GM19452 (cell line): ENCODE measurements at regions not wholly inside any gene's neighbourhood (a gene's known extent, or its start where the extent isn't known, plus 50 kb on each side); places are given as distances from the start of the nearest gene placed in this dataset.

ENCODE experiments used
- ATAC-seq: cut with Tn5 transposase; IDR thresholded peaks from one replicate; pipeline ENCODE4 v1.9.1; 2021; ENCODE audit not compliant: unreplicated experiment

DNA sequence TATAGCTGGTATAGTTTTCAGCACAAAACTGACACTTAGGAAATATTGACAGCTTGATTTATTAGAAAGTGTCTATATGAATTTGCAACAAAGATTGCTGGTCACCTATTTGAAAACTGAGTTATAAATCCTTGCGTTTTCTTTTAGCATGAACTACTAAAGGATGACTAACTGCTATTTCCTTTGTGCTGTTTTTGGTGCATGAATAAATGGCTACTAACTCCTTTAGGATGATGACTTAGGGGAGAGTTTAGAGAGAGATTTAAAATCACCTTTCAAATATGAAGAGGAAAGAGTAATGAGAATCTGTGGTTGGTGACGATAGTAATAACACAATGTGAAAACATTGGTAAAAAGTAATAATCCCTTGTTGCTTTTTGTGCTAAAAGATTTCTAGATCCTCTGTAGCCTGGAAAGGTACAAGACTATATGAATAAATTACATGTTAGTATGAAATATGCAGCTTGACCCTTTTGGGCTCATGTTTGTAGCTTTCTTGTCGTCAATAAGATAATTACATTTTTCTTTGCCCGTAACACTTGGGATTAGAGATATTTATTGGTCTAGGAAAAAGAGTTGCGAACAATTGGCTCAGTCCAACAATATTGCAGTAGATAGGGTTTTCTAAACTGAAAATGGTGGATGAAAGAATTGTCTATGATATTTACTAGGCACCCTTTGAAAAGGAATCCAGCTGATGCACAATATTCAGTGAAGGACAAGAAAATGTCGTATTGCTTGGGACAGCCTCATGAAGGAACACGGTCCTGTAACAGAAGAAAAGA, 453.0 kb downstream of the ADAMTS20 start:
- no peak for ATAC-seq

DNA sequence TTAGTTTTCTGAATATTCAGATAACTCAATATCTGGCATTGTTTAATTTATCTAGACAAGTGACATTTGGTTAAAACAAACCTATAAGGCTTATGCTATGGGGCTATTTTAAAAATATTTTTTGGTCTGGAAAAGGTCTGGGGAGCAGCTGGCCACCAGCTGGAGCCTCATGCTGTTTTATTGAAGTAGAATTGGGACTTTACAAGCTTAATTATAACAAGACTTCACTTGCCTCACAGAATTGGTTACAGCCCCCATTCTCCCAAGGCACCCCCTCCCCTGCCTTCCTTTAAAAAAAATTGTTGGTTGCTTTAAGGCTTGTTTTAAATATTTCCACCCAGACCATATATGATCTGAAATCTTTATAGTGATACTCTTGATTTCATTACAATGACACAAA, 453.9 kb downstream of the ADAMTS20 start:
- no peak for ATAC-seq

DNA sequence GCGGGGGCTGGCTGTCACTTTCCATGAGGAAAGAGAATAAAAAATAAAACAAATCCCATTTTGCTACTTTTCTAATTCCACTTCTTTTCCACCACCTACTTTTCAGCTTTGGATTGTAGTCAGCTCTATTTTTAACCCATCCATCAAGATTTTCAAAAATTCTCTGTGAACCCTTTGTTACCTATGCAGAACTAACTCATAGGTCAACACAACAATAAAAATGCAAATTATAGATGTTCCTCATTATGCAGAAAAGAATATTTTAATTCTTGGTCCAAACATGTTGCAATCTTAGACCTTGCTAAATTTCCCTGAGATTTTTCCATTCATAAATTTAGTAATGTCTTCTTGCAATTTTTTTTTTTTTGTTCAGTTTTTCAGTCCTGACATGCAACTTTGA, 454.5 kb downstream of the ADAMTS20 start:
- no peak for ATAC-seq

GRCh38 chr12:43095669-43096280, 456.2 kb downstream of the ADAMTS20 start:
- ATAC-seq = no peak

DNA sequence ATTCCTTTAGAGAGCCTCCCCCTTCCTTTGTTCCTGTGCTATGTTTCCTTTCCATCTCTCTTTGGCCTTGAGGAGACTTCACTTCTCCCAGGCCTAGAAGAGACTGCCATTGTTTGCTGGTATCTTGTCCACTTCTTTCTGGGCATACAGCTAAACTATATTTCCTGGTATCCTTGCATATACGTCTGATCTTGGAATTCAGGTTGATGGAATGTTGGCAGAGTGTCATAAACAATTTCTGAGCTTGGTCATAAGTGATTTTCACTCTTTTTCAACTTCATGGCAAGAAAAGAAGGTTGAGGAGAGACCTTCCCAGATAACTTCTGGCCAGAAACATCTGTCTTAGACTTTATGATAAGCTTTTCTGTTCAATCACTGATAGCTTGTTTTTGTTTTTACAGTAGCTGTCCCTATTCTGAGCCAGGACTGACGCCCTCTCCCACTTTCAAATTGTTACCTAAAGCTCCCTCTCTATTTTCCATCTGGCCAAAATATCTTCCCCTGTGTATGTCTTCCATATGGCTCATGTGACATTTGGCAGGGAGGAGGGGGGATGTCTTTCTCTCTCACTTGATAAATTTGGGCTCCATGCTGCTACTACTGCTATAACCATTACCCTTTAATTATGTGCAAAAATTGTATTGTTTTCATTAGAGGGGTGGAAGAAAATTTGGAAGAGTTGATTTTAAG, 457.0 kb downstream of the ADAMTS20 start:
- ATAC-seq = no peak

DNA sequence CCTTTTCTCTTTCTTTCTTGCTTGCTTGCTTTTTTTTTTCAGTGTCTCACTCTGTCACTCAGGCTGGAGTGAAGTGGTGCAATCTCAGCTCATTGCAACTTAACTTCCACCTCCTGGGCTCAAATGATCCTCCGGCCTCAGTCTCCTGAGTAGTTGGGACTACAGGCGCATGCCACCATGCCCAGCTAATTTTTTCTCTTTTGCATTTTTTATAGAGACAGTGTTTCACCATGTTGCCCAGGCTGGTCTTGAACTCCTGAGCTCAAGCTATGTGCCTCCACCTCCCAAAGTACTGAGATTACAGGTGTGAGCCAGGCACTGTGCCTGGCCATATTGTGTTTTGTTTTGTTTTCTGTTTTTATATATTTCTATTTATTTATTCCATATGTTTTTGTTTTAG, 461.0 kb downstream of the ADAMTS20 start:
- no peak for ATAC-seq

GRCh38 chr12:43087195-43088091, 464.6 kb downstream of the ADAMTS20 start:
- no peak for ATAC-seq

GRCh38 chr12:43079476-43079875, 472.5 kb downstream of the ADAMTS20 start:
- no peak for ATAC-seq

DNA sequence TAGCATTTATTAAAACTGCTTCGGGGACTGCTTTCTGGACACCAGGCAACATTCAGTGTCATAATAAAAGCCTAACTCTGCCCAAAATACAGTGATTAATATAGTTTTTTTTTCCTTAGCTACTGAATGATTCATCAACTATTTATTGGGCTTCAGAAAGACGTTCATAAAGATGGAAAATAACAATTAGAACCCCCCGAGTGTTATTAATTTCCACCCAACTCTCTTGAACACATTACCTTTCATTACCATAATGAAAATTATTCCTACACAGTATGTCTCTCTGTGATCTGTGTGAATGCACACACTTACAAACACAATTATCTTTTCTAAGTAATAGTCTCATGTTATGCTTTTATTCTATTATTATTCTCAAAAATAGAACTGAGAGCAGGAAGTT, 473.0 kb downstream of the ADAMTS20 start:
- ATAC-seq = no peak

DNA sequence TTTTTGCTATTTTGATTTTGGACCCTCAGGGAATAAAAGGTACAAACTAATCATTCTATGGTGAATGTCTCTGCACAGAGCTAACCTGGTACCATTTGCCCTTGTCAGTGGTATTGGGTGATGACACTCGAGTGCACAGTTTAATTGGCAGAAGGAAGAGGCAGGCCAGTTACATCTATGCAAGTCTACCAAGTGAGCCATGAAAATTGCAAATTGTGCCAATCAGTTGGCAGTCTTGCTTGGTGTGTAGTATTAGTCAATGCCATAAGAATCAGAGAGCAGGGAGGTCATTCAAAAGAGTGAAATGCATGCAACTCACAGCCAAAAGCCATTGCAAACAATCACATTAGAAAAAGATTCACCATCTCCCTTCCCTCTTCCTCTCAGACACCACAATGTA, 479.6 kb downstream of the ADAMTS20 start:
- no peak for ATAC-seq

DNA sequence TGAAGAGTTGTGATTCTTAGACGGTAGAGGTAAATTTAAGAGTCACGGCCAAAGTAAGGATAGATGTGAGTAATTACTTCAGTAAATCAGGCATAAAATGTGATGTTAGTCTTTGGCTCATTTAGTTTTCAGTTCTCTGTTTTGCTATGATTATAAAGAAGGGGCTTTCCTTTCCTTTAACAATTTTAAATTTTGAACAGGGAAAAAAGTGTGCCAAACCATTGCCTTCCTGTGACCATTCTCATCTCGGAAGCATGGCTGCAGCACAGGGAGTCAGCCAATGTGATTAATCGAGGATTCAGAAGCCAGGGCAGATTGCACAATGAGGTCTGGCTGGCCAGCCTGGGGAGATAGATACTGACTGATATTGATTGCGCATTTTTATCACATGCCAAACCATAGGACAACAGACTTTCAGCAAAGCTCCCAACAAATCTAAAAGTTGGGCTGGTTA, 480.2 kb upstream of the PRICKLE1 start:
- ATAC-seq = no peak

DNA sequence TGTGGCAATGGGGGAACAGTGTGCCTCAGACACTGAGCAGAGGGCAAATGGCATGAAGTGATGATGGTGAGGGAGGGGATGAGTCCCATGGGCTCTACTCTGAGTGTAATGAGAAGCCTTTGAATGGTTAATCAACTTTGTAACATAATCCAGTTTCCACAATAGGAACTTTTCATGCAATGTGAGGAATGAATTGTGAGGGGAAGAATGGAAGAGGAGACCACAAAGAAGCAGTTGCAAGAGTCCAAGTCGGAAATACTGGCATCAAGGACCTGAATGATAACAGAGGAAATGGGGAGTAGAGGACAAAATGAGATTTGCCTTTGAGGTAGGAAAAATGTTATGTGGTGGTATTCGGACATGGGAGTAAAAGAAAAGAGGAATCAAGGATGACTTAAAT, 476.9 kb upstream of the PRICKLE1 start:
- no peak for ATAC-seq

DNA sequence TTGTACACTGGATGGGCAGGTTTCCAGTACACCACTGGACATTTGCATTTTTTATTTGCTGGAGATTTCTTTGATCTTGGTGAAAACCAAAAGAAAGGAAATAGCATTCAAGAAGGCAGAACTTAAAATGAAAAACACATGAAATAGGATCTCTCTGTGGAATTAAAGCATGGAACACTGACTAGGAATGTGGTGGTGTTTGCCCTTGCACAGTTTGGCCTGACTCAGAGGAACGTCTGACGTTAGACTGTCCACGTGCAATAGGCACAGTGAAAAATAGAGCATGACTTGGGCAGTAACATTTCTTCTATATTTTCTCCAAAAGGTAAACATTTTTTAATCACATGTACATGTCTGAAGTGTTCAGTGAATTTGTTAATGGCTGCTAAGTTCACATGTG, 474.1 kb upstream of the PRICKLE1 start:
- no peak for ATAC-seq

- no peak for ATAC-seq
Measured at GRCh38 chr12:43062201-43062895, 472.8 kb upstream of the PRICKLE1 start.

DNA sequence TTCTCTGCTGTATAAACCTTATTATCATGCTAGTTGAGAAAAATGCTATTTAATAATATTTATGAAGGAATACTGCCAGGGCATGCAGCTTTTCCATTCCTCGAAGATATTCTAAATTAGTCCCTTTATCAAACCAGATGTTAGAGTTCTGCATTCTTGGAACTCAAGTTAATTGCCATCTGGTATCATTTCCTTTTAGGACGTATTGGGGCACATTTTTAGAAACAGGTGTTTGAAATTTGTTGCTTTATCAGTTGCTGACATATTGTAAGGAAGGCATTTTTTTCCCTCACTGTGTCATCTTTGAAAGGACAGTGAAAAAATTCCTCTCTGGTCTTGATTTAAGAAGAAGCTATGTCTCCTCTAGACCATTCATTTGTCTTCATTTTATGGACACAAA, 471.2 kb upstream of the PRICKLE1 start:
- ATAC-seq = no peak

DNA sequence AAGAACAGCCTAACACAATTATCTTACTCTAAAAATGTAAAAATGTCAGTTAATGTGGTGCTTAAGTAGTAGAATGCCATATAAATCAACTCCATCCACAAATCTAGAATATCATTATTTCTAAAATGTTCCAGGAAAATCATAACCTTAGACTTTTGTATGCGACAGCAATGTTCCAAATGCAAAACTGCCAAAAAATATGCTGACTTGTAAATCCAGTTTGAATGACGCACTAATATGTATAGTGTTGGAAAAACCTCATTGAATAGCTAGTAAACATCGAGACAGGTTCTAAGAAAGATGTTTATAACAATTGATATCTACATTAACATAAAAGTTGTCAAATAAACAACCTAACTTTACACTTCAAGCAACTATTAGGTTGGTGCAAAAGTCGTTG, 469.1 kb upstream of the PRICKLE1 start:
- no peak for ATAC-seq

DNA sequence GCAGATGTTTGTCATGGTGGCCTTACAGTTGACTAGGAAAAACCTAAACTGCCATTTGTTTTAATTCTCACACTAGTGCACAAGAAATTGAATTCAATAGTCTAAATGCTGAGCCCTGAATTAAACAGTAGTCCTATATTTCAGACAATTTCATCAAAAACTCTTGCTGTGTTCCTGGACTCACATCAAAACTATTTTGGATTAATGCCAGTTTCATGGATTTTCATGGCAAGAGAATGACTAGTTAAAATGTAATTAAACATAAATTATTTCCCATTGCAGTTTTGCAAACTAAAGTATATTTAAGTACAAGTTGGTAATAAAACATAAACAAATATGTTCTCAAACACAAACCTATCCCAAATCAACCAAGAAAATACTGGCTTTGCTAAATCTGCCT, 468.0 kb upstream of the PRICKLE1 start:
- no peak for ATAC-seq

- no peak for ATAC-seq
Measured at GRCh38 chr12:43054085-43054484, 464.5 kb upstream of the PRICKLE1 start.

- no peak for ATAC-seq
Measured at GRCh38 chr12:43052441-43052840, 462.9 kb upstream of the PRICKLE1 start.

DNA sequence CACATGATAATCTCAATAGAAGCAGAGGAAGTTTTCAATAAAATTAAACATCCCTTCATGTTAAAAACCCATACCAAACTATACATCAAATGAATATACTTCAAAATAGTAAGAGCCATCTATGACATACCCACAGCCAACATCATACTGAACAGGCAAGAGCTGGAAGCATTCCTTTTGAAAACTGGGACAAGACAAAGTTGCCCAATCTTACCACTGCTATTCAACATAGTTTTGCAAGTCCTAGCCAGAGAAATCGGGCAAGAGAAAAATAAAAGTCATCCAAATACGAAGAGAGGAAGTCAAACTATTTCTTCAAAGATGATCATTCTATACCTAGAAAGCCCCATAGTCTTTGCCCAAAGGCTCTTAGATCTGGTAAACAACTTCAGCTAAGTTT, 454.7 kb upstream of the PRICKLE1 start:
- no peak for ATAC-seq

DNA sequence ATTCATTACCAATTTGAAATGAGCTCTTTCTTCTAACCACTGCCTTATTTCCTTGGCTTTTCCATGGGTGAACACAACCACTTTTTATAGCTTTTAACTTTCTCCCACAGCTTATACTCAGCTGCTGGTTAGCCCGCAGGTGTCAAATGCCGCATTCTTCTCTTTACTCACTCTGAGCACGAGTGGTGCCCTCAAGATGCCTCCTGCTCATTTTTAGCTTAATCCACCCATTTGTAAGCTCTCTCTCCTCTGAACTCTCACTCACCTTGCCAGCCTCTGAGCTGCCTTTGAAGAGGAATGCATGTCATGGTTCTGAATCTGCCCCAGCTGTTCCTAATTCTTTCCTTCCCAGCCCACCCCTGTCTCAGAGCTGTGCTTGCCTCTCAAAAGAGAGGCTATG, 449.4 kb upstream of the PRICKLE1 start:
- ATAC-seq = no peak
